Prostate gland (tissue), 2 donors: ENCODE measurements at regions not wholly inside any gene's neighbourhood (a gene's known extent, or its start where the extent isn't known, plus 50 kb on each side); places are given as distances from the start of the nearest gene placed in this dataset.

Experiments
- POLR2A ChIP-seq: fragments of 450-650 bp; IDR thresholded peaks from one replicate; pipeline ENCODE4 v1.6.1; 2016; ENCODE audit warnings: antibody characterized with exemption, mild to moderate bottlenecking
- TF ChIP-seq, protein P1 (sequence below), 4 experiments: fragments of 200-600 bp in 2 of 4; fragments of 450-650 bp in 2 of 4; sonication (generic) in 2 of 4; IDR thresholded peaks; 1 replicate in 3 of 4; 2 replicates in 1 of 4; pipeline ENCODE4 v1.5.1; 2016 to 2019; ENCODE audit warnings: antibody characterized with exemption in 4 of 4, mild to moderate bottlenecking in 2 of 4, moderate library complexity in 2 of 4

- TF ChIP-seq, protein P1, sequence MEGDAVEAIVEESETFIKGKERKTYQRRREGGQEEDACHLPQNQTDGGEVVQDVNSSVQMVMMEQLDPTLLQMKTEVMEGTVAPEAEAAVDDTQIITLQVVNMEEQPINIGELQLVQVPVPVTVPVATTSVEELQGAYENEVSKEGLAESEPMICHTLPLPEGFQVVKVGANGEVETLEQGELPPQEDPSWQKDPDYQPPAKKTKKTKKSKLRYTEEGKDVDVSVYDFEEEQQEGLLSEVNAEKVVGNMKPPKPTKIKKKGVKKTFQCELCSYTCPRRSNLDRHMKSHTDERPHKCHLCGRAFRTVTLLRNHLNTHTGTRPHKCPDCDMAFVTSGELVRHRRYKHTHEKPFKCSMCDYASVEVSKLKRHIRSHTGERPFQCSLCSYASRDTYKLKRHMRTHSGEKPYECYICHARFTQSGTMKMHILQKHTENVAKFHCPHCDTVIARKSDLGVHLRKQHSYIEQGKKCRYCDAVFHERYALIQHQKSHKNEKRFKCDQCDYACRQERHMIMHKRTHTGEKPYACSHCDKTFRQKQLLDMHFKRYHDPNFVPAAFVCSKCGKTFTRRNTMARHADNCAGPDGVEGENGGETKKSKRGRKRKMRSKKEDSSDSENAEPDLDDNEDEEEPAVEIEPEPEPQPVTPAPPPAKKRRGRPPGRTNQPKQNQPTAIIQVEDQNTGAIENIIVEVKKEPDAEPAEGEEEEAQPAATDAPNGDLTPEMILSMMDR (IDR thresholded peaks at IDR 0.05), result no peak
- no peak for TF ChIP-seq POLR2A
Observed at GRCh38 chr1:4444086-4444485, 210.3 kb upstream of the AJAP1 start.
